NCI-H2107 treated with DMSO at 0.1 percent for 48 hours (cell line): ENCODE measurements at regions not wholly inside any gene's neighbourhood (a gene's known extent, or its start where the extent isn't known, plus 50 kb on each side); places are given as distances from the start of the nearest gene placed in this dataset.
A peak's percentile ranks its signal among the peaks of the same experiment; 100 is the strongest.

Experiments used
- DNase-seq: peaks from one replicate; lab custom pipeline; 2025; ENCODE audit not compliant: unreplicated experiment; lab: John Stamatoyannopoulos, UW

DNA sequence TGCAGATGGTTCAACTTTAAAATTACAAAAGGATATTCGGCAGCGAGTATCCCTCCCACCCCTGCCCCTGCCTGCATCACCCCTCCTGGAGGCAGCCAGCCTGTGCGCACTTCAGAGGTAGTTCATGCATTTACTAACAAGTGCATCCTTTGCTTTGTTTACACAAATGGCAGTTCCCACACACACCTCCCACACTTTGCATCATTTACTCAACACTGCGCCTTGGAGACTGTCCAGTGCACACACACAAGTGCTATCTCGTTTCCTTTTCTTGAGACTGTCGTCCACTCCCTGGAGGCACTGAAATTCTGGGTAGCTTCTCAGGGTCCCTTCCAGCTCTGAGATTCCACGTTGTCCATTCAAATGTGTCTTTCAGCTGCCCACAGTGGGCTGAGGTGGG, 53.1 kb upstream of the VSX1 start:
- DNase-seq, result peak; percentile 4

DNA sequence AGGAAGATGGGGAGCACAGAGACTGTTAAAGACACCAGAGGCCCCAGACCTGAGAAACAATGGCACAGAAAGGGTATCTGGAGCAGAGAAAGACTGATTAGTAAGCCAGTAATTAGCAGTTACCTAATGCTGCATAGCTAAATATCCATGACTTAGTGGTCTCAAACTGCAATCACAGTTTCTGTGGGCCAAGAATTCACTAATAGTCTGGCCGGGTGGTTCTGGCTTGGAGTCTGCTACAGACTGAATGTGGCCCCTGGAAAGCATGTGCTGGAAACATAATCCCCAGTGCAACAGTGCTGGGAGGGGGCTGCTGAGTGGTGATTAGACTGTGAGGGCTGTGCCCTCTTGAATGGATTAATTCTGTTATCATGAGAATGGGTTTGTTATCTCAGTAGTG, 54.1 kb upstream of the VSX1 start:
- DNase-seq, result no peak

DNA sequence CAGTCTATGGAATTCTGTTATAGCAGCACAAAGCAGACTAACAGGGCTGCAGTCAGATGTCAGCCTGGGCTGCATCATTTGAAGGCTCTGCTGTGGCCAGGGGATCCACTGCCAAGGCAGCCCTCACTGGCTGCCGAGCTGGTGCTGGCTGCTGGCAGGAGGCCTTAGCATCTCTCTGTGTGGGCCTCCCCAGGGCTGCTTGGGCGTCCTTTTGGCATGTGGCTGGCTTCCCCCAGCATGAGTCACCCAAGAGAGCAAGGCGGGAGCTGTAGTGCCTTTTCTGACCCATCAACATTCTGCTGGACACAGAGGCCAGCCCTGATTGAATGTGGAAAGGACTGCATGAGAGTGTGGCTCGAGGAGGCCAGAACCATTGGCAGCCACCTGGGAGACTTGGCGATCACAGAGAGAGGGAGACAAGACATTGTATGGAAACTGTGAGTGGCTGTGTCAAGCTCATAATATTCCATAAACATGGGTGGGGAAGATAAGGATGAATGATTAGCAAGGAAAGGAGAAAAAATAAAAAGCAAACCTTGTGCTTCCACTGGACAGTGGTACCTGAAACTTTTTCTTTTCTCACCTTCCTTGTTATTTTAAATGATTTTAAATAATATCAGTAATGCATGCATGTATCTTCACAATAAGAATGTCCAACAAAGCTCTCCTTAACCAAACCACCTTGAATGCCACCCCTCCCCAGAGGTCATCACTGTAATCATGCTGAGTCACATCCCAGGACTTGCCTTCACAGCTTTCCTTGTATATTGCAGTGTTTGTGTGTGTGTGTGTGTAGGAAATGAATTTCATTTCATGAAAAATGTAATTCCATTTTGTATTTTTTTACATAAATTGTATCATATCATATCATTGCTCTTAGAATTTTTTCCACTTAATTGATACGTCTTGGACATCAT, 55.0 kb upstream of the VSX1 start:
- DNase-seq, result no peak

DNA sequence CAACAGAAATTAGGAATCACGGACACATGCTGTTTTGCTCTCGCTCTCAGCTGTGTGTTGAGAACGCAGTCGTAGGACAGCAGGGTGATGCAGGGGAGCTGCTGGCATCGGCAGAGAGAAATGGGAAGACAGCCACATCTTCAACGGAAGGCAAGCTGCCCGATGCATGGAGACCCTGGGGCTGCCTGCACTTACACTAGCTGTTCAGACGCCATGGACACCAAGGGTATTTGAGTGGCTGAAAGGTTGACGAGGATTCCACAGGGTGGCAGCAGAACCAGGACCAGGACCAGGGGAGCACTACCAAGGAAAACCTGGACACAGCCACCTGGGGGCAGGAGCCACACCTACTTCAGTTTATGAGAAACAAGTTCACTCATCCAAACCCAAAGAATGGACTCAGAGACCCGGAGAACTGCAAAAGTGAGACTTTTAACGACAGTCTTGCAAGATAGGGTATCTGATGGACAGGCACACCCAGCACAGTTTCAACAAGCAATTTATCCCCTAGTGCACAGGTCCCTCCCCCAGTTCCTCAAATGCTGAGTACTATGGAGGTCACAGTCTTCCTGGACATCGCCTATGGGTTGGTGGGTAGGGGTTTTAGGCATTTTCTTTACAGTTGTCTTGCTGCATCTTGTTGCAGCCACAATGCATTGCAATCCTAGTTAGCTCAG, 56.3 kb upstream of the ENTPD6 start:
- DNase-seq, result peak; percentile 2

DNA sequence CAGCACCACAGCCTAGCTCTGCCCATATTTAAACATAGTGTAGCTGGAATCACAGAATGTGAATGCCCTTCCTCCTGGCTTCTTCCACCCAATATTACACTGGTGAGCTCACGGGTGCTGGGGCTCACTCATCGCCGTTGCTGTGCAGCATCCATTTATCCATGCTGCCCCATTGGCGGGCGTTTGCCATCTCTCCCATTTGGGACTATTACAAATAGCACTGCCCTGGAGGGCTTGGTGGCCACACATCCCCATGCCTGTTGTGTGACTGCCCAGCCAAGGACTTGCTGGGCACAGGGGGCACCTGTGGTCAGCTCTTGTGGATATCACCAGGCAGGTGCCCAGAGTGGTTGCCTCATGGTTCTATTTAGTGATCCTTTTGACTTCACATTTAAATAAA, 54.5 kb upstream of the ENTPD6 start:
- no peak for DNase-seq

DNA sequence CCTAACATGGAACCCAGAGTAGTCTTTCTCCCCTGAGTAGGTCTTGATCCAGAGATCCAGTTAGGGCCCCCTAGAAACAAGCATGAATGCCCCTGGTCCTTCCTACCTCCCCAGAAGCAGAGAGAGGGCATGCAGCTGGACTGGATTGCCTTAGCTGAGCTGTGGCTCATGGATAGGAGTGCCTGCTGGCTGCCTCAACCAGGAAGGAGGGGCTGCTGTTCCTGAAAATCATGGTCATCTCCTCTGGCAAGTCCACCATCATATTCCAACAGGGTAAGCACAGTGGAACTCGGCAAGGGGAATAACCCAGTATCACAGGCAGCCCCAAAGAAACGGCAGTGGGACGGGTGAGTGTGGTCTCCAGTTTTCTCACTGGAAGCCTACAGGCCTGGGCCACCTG, 53.1 kb upstream of the ENTPD6 start:
- DNase-seq, result no peak

DNA sequence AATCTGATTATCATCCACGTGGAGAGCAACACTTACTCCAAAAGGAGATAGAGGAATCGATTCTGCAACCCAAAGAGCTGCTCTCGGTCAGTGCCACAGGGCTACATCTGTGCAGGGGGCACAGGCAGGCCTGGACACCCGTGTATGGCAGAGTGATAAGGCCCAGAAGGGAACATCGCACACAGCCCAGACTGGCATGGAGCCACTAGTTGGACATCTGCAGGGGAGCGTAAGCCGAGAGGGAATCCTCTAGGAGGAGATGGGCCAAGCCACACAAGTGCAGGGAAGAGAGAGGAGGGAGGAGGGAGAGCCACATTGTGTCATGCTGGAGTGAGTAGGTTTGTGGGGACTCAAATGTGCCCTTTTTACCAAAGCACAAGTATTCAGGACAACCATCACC, 50.4 kb upstream of the ENTPD6 start:
- no peak for DNase-seq
